Brain pericyte (primary cell): ENCODE measurements at regions not wholly inside any gene's neighbourhood (a gene's known extent, or its start where the extent isn't known, plus 50 kb on each side); places are given as distances from the start of the nearest gene placed in this dataset.
"Not testable (repeated sequence)": the region's sequence is repeated elsewhere in the genome, so short reads cannot be mapped to it uniquely, and the experiment has no call there.

Experiments used
- DNase-seq: peaks from one replicate; pipeline ENCODE4 v3.0.0-alpha.2; 2012; ENCODE audit warnings: low read depth, low spot score

DNA sequence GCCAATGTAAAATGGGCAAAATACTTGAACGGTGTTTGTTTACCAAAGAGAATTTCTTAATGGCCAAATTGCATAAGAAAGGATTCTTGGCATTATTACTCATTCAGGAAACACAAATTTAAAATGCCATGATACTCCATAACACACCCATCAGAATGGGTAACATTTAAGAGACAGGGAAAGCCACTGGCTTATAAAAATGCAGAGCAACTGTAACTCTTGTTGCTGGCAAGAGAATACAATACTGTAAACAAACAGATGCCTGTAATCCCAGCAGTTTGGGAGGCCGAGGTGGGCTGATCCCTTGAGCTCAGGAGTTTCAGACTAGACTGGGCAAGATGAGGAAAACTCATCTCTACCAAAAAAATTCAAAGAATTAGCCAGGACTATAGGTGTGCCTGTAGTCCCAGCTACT is 125.8 kb upstream of the NBPF11 start:
- not testable (repeated sequence) for DNase-seq

DNA sequence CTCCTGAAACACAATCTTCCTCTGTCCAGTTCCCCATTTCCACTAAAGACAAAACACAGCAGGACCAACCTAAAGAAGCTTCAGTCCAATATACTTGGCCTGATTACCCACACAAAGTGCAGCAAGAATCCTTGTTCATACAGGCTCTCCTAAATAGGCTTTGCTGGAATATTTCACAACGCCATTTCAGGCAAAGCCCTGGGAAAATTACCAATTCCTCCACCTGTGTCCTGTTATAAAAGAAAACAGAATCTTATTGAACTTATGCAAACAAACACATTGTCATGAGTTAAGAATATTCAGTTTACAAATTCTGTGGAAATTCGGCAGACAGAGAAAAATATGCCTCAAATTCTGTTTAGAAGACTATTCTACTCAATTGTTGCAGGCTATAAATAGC is 115.0 kb upstream of the NBPF11 start:
- DNase-seq = not testable (repeated sequence)

DNA sequence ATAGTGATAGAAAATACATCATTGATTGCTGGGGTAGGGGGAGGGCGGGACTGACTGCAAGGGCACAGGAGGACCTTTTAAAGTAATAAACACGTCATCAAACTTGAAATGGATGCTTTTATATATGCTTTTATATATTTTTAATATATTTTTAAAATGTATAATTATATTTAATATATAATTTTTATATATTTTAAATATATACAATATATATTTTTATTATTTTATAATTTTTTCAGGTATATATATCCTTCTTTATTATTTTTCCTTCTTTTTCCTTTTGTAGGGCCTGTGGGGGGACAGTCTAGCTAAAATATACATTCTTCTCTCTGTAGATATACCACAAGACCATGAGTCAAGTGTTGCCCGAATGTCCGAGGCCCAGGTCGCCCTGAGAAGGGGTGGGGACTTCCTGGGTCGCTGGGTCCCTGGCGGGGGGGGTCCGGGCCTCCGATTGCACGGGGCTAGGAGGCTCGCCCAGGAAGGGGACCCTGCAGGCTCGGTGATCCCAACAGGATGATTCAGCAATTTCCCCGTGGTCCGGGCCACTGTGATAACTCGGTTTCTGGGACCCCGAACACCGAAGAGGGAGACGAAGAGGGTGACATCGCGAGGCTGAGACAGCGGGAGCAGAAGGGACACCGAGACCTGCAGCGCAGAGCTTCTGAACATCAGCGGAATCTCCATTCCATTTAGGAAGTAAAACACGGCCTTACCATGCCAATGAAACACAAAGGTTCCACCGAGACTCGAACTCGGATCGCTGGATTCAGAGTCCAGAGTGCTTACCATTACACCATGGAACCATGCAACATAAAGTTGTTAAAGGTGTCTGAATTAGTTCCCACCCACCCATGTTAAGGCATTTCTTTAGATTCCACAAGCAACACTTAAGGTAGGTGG is 112.5 kb upstream of the NBPF11 start:
- DNase-seq = no peak

DNA sequence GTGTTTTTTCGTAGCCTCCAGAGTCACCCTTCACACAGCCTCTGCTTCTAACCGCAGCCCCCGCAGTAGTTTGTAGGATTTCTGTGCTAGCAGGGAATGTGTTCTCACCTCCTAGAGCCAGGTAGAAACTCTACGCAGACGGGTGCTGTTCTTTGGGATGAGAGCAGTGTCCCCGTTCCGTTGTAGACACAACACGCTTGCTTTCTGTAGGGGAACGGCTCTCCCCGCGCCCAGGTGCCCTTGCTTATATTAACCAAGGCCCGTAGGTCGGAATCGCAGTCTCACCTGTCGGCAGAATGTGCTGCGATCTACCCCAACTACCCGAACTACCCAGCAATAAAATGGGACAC is 111.8 kb upstream of the NBPF11 start:
- no peak for DNase-seq

DNA sequence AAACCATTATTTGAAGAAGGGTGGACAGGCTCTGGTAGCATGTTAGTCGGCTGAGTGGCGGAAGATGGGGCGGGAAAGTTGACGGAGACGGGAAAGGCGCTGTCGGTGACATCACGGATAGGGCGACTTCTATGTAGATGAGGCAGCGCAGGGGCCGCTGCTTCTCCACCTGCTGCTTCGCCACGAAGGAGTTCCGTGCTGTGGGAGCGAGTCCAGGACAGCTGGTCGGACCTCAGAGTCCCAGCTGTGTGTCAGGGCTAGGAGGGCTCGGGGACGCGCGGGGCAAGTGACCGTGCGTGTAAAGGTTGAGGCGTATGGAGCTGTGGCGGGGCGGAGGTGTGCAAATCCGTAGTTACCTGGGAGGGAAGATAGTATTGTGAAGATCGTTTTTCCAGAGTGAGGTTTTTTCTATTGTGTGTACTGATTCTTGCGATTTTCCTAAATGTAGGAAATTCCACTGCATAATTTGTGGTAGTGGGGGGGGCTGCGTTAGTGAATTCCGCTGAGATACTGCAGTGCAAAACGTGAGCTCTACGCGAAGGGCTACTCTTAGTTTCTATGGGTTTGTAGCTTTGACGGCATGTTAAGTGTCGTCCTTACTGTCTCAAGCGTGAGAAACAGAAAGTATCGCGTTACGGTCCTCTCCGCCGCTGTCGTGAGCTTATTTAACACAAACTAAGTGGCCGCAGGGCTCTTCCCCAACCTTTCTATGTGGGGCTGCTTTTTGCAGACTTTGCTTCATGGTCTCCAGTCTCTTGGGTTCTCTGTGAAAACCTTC is 111.2 kb upstream of the NBPF11 start:
- peak; percentile 47 for DNase-seq

DNA sequence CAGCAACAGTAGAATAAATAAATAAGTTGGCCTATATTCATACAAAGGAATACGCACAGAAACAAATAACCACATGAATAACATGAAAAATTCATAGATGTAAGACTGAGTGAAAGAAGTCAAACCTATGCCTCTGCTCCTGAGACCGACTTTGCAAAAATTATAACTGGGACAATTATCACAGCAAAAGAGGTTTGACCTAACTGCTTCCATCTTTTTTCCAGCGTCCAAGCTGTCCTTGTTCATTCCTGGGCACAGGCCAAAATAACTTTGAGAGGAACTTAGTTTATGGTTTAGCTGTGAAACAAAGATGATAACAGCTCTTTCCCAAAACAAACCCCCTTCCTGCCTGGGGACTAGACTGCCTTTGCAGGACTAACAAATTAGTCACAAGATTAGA is 109.6 kb upstream of the NBPF11 start:
- DNase-seq = not testable (repeated sequence)

DNA sequence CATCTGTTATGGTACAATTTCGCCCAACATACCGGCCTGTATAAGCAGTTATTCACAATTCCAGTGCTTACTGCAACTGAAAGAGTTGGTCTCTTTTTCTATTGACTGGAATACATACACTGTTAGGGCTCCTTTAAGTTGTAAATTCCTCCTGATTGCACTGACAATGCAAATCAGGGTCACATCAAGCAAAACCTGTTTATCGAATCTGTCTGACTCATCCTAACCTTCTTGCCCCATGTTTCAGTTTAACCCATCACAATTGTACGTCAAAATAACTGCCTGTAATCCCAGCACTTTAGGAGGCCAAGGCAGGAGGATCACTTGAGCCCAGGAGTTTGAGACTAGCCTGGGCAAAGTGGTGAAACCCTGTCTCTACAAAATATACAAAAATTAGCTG is 105.8 kb upstream of the NBPF11 start:
- DNase-seq = not testable (repeated sequence)

DNA sequence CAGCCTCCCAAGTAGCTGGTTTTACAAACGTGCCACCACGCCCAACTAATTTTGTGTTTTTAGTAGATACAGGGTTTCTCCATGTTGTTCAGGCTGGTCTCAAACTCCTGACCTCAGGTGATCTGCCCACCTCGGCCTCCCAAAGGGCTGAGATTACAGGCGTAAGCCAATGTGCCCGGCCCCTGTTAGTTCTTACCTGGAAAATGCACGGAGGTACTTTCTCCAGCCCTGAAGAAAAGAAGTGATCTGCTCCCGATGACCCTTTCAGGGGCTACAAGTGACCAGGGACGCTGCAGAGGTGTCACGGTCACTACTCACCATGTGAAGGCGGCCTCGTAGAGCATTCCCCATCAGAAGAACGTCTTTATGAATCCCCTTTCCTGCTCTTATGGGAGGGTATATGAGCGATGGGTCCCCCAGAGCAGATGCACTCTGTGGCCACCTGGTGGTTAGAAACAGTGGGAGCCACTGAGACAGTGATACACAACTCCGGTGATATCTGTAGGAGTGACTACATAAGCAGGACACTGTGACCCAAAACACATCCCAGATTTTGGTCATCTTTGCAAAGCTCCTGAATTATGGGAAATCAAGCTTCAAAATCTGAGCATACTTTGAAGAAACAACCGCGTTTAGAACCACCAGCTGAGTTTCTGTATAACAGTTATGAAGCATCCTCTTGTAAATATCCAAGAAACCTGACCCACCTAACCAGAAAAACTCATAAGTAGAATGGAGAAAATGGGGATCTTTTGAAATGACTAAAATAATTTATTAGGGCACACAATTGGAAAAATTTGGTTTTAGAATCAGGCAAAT is 102.7 kb upstream of the NBPF11 start:
- not testable (repeated sequence) for DNase-seq

DNA sequence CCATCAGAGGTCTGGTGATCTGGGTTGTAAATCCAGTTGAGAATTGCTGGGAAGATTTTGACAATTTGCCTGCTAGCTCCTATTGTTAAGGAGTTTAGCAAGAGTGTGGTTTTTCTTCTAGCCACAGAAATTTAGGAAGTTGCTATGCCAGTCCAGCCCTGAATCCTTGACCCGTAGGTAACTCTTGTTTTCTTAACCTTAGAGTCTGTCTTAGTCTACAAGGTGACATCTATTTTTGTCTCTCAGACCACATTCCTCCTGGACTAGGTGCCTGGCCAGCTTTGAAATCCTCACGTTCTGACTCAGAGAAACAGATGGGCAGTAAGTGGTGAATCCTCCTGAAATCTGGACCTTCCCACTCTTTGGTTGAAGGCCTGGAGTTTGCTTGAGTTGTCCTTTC is 101.7 kb upstream of the NBPF11 start:
- not testable (repeated sequence) for DNase-seq

DNA sequence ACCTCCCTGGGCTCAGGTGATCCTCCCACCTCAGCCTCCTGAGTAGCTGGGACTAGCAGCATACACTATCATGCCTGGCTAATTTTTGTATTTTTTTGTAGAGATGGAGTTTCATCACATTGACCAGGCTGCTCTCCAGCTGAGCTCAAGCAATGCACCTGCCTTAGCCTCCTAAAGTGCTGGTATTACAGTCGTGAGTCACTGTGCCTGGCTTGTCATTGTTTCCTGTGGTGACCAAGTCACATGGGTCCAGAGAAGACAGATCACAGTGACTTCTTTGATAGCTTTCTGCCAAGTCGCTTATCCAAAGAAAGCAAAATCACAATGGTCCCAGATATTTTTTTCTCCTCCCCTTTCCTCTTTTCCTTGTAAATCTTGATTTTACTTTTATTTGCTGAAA is 96.7 kb upstream of the NBPF11 start:
- not testable (repeated sequence) for DNase-seq

DNA sequence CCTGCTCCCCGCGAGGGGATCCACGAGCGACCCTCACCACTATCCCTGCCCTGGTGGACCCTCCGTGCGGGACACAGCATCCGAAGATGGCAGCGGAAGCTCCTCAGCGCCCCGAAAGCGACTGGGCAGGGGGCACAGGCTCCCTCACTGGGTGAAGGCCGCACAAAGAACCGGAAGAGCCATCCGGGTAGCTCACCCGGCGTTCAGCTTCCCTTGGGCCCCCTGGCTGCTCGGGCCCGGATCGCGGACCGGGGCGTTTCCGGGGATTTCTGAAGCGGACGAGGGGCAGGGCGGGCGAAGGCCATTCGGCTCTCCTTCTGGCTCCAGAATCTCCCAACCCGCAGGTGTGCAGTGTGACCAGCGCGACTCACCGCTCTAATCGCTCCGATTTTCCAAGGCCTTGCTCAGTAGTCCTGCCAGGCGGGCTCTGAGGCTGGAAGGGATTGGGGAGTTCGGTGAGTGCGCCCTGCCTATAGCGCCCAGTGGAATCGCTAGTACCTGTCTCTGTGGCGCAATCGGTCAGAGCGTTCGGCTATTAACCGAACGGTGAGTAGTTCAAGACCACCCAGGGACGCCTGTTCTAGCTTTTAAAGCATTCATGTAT is 94.3 kb upstream of the NBPF11 start:
- DNase-seq = not testable (repeated sequence)

DNA sequence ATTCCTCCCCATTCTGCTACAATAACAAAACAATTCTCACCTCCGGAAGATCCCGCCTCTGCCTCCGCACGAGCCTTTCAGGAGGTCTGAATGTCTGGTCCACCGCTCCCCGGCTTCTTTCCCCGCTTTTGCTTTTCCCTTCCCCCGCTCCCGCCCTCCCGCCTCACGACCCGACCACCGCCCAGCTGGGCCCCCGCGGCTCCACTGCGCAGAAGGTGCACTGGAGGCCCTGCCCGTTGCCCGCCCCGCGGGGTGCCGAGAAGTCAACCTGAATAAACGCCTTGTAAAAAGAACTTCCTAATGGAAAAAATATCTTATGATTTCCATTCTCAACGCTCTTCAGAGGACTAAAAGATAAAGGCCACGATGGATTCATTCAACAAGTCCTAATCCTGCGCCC is 93.8 kb upstream of the NBPF11 start:
- not testable (repeated sequence) for DNase-seq

DNA sequence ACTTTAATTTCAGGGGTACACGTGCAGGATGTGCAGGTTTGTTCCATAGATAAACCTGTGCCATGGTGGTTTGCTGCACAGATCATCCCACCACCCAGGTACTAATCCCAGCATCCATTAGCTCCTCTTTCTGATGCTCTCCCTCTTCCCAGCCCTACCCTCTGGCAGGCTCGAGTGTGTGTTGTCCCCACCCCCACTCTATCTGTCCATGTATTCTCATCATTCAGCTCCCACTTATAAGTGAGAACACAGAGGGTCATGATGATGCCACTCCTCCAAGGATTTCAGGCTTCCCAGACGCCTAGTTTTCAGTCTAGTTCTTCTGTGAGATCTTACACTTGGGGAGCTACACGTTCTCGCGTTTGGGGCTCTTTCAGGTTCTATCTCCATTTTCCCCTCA is 93.4 kb upstream of the NBPF11 start:
- not testable (repeated sequence) for DNase-seq

DNA sequence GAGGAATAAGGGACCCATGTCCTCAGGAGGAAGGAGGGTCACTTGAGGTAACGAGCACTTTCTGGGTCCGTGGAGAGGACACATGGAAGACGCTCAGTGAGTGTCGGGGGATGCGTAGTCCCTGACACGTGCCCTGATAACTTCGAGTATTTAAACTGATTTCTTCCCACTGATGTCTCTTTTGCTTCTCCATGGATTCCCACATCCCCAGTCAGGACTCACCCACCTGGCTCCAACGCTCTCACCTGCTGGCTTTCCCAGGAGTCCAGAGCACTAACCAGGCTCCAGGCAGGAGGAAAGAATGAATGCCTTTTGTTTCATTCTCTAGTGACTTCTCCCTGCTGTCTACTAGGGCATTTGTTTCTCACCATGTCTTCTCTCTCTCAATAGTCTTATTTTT is 81.2 kb upstream of the NBPF11 start:
- DNase-seq = not testable (repeated sequence)

DNA sequence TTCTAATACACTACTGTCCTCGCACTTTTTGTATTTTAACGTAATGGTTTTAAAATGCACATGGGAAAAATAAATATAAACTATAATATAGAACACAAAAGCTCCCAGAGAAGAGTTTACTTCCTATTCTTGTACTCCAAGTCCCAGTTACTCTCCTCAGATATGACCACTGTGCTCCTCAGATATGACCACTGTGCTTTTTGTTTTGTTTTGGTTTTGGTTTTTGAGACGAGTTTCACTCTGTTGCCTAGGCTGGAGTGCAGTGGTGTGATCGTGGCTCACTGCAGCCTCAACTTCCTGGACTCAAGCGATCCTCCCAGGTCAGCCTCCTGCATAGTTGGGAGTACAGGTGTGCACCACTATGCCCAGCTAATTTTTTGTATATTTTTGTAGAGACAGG is 76.8 kb upstream of the NBPF11 start:
- DNase-seq = not testable (repeated sequence)

DNA sequence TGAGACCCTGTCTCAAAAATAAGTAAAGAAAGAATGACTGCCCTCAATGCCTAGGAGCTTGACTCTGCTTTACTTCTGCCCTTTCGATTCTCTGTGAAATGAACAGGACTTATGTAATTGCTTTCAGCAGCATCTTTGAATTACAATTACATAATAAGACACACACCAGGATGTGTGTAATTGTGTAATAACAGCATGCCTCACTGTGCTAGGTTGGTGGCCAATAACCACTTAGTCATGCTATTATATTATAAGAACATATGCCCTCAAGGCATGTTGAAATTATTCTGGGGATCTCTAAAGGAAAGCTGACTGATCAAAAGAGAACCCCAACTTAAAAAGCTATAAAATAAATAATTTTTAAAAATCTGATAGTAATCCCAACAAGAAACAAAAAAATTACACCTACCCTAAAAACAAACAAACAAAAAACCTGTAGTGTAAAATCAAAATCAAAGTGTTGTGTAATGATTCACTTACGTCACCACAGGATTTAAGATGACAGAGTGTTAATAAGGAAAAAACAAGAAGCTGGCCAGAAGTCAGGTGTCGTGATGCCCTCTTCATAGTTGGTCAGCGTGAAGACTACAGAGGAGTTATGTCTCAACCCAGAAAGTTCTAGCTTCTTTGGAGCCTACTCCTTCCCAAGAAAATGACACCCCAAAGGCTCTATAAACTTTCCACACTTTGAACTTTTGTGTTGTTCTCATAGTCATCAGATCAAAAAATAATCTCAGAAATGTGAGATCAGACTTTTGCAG is 70.5 kb upstream of the NBPF11 start:
- DNase-seq = not testable (repeated sequence)

DNA sequence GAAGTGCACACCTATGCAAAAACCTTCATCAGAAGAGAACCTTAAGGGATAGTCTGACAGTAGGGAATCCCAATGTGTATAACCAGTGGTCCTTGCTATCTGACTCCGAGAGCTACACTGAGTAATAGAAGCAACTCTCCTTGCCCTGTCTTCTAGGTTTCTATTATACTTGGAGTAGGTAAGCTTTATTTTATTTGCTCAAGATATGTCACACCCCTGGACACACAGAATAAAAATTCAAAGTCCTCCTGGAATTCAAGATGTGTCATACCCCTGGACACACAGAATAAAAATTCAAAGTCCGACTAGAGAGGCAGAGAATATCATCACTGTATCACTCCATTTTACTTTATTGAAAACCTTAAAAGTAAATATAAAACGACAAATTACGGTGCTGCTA is 69.5 kb upstream of the NBPF11 start:
- DNase-seq = not testable (repeated sequence)

DNA sequence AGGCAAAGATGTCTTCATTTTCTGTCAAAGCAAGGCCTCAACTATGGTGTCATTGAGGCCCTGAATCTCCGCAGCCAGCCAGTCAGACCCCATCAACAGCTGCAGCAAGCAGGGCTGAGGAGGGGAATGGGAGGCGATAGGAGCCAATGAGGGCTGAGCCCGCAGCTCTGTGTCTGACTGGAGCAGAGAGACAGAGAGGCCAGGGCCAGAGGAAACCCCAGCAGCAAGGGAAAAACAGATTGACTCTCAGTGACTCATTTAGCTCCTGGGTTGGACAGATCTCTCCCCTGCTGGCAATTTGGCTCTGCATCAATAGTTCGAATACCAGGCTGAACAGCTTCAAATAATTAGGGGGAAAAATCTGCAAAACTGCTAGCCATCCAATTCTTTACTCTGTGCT is 67.1 kb upstream of the NBPF11 start:
- DNase-seq = not testable (repeated sequence)

DNA sequence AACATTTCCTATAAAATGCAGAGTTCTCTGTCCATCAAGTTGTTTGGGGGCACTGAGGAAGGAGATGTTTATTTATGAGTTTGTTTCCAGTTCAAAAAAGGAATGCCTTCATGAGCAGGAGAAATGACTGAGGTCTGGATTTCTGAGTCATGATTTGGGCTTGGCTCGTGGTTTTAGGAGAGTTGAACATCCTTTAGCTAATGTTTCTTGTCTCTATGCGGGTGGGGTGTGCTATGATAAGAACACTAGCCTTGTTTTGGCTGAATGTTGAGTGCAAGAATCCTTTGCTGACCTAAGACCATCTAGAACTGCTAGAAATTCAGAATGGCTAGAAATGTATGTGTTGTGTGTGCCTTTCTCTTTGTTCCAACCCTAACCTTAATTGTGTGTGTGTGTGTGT is 59.1 kb upstream of the NBPF11 start:
- not testable (repeated sequence) for DNase-seq

DNA sequence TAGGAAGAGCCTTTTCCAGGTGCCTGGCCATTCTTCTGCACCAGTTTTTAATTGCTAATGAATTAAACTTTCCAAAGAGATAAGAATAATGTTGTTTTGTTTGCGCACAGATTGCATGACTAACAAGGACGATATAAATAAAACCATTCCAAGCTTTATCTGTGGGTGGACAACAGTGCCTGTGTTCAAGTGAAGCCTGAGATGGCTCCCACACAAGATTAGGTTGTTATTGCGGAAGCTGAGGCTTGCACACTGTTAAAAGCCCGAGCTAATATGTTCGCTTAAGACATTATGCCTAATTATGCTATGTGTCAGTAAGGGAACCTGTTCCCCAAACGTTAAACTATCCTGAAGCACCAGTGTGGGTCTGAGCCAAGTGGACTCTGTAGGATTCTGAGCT is 58.5 kb upstream of the NBPF11 start:
- not testable (repeated sequence) for DNase-seq

DNA sequence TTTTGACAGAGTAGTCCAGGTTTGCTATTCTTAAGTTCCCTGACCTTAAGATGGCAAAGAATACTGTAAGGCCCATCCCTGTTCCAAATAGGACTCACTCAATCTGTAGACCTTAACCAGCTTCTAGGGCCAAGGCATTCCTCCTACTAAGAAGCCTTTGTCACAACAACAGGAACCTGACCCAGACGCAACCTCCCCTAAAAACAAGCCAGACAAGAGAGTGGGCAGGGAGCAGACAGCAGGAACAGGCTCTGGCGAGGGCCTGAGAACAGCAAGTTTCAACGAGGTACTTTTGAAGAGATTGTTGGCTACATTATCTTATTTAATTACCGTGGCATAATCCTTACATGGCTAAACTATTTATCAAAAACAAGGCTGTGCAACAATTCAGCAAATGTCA is 58.1 kb upstream of the NBPF11 start:
- not testable (repeated sequence) for DNase-seq
